DOHH2 (cell line): ENCODE measurements at regions not wholly inside any gene's neighbourhood (a gene's known extent, or its start where the extent isn't known, plus 50 kb on each side); places are given as distances from the start of the nearest gene placed in this dataset.

Experiments
- CTCF ChIP-seq: fragments of 200-600 bp; sonication (generic); IDR thresholded peaks from one replicate; pipeline ENCODE4 v1.5.1; 2014; ENCODE audit warnings: antibody characterized with exemption, mild to moderate bottlenecking, low read depth, low read length; ENCODE audit not compliant: poor library complexity, severe bottlenecking
- EZH2phosphoT487 ChIP-seq: fragments of 200-600 bp; sonication (generic); IDR thresholded peaks from 2 replicates; pipeline ENCODE4 v1.6.1; 2017; ENCODE audit warnings: borderline replicate concordance, mild to moderate bottlenecking, antibody characterized with exemption, low read length, moderate library complexity, mixed read lengths

- TF ChIP-seq EZH2phosphoT487 (no peak), CTCF (no peak)
Observed at GRCh38 chr11:70642266-70642665, 243.9 kb downstream of the CTTN start.
